ENCODE measurements at regions not wholly inside any gene's neighbourhood (a gene's known extent, or its start where the extent isn't known, plus 50 kb on each side); places are given as distances from the start of the nearest gene placed in this dataset.

- TF ChIP-seq POLR2A (IDR thresholded peaks at IDR 0.05; ENCODE audit: low read depth, low read length) (no peak), POLR2AphosphoS5 (IDR thresholded peaks at IDR 0.05; ENCODE audit: low read depth, low read length) (no peak)
Measured at GRCh38 chr21:15444118-15444960, 285.4 kb upstream of the USP25 start.
